ENCODE measurements at regions not wholly inside any gene's neighbourhood (a gene's known extent, or its start where the extent isn't known, plus 50 kb on each side); places are given as distances from the start of the nearest gene placed in this dataset.

GRCh38 chr12:58163021-58163420, 221.7 kb downstream of the ATP23 start:
- Histone ChIP-seq H3K27ac (ENCODE audit: low read depth, low read length) (no peak overlapping the region), H3K4me1 (ENCODE audit: control insufficient read depth, low read length) (no peaks in the 10 kb centered on the region)

GRCh38 chr12:58166643-58167042, 225.3 kb downstream of the ATP23 start:
- no peak for TF ChIP-seq EZH2phosphoT487 (IDR thresholded peaks at IDR 0.05; ENCODE audit: borderline replicate concordance, low read length)
- no peak for TF ChIP-seq CTCF (IDR thresholded peaks at IDR 0.05; ENCODE audit: low read depth, low read length, poor library complexity, severe bottlenecking)
- Histone ChIP-seq H3K79me2 (ENCODE audit: control insufficient read depth, low read length) (no peaks in the 10 kb centered on the region), H3K36me3 (ENCODE audit: control insufficient read depth, low read length) (no peaks in the 10 kb centered on the region), H3K9me3 (ENCODE audit: control insufficient read depth, insufficient read depth, low read length) (no peaks in the 10 kb centered on the region), H3K27me3 (ENCODE audit: control insufficient read depth, low read length) (no peaks in the 10 kb centered on the region), H3F3A (ENCODE audit: control insufficient read depth, insufficient read depth) (no peaks in the 10 kb centered on the region), H3K27ac (ENCODE audit: low read depth, low read length) (no peak overlapping the region), H3K4me3 (ENCODE audit: low read length) (no peak overlapping the region), H4K20me1 (ENCODE audit: control insufficient read depth, insufficient read depth, low read depth, low read length) (no peaks in the 10 kb centered on the region), H3K4me2 (ENCODE audit: low read length) (no peak overlapping the region), H3K4me1 (ENCODE audit: control insufficient read depth, low read length) (no peaks in the 10 kb centered on the region), H3K9me2 (replicated peaks; ENCODE audit: control insufficient read depth, low read length) (no peaks in the 10 kb centered on the region)

More at GRCh38 chr12:58163021-58163420, 221.7 kb downstream of the ATP23 start:
- Histone ChIP-seq H3K79me2 (ENCODE audit: control insufficient read depth, low read length) (no peaks in the 10 kb centered on the region), H3K4me2 (ENCODE audit: low read length) (no peak overlapping the region), H3K4me3 (ENCODE audit: low read length) (no peak overlapping the region), H3K27me3 (ENCODE audit: control insufficient read depth, low read length) (no peaks in the 10 kb centered on the region), H3F3A (ENCODE audit: control insufficient read depth, insufficient read depth) (no peaks in the 10 kb centered on the region), H4K20me1 (ENCODE audit: control insufficient read depth, insufficient read depth, low read depth, low read length) (no peaks in the 10 kb centered on the region), H3K9me3 (ENCODE audit: control insufficient read depth, insufficient read depth, low read length) (no peaks in the 10 kb centered on the region), H3K36me3 (ENCODE audit: control insufficient read depth, low read length) (no peaks in the 10 kb centered on the region), H3K9me2 (replicated peaks; ENCODE audit: control insufficient read depth, low read length) (no peaks in the 10 kb centered on the region)
- no peak for TF ChIP-seq EZH2phosphoT487 (IDR thresholded peaks at IDR 0.05; ENCODE audit: borderline replicate concordance, low read length)
- TF ChIP-seq CTCF (IDR thresholded peaks at IDR 0.05; ENCODE audit: low read depth, low read length, poor library complexity, severe bottlenecking): no peak

- no peak overlapping the region for H3K4me3 ChIP-seq (ENCODE audit: low read length)
- no peaks in the 10 kb centered on the region for H3F3A ChIP-seq (ENCODE audit: control insufficient read depth, insufficient read depth)
- no peaks in the 10 kb centered on the region for H3K9me3 ChIP-seq (ENCODE audit: control insufficient read depth, insufficient read depth, low read length)
- H3K36me3 ChIP-seq (ENCODE audit: control insufficient read depth, low read length): no peaks in the 10 kb centered on the region
- no peak overlapping the region for H3K27ac ChIP-seq (ENCODE audit: low read depth, low read length)
- H3K79me2 ChIP-seq (ENCODE audit: control insufficient read depth, low read length): no peaks in the 10 kb centered on the region
- H3K4me1 ChIP-seq (ENCODE audit: control insufficient read depth, low read length): no peaks in the 10 kb centered on the region
- H4K20me1 ChIP-seq (ENCODE audit: control insufficient read depth, insufficient read depth, low read depth, low read length): no peaks in the 10 kb centered on the region
- H3K4me2 ChIP-seq (ENCODE audit: low read length): no peak overlapping the region
- no peaks in the 10 kb centered on the region for H3K9me2 ChIP-seq (replicated peaks; ENCODE audit: control insufficient read depth, low read length)
- H3K27me3 ChIP-seq (ENCODE audit: control insufficient read depth, low read length): no peaks in the 10 kb centered on the region
- no peak for TF ChIP-seq CTCF (IDR thresholded peaks at IDR 0.05; ENCODE audit: low read depth, low read length, poor library complexity, severe bottlenecking)
- TF ChIP-seq EZH2phosphoT487 (IDR thresholded peaks at IDR 0.05; ENCODE audit: borderline replicate concordance, low read length): no peak
These were observed 226.3 kb downstream of the ATP23 start for GRCh38 chr12:58167622-58168021.

GRCh38 chr12:58169826-58170225, 228.5 kb downstream of the ATP23 start:
- no peak overlapping the region for H3K4me2 ChIP-seq (ENCODE audit: low read length)
- no peaks in the 10 kb centered on the region for H3K9me2 ChIP-seq (replicated peaks; ENCODE audit: control insufficient read depth, low read length)
- TF ChIP-seq CTCF (IDR thresholded peaks at IDR 0.05; ENCODE audit: low read depth, low read length, poor library complexity, severe bottlenecking): no peak
- no peak for TF ChIP-seq EZH2phosphoT487 (IDR thresholded peaks at IDR 0.05; ENCODE audit: borderline replicate concordance, low read length)
- H3K4me3 ChIP-seq (ENCODE audit: low read length): no peak overlapping the region
- H3F3A ChIP-seq (ENCODE audit: control insufficient read depth, insufficient read depth): no peaks in the 10 kb centered on the region
- no peaks in the 10 kb centered on the region for H3K4me1 ChIP-seq (ENCODE audit: control insufficient read depth, low read length)
- H3K9me3 ChIP-seq (ENCODE audit: control insufficient read depth, insufficient read depth, low read length): no peaks in the 10 kb centered on the region
- H3K36me3 ChIP-seq (ENCODE audit: control insufficient read depth, low read length): no peaks in the 10 kb centered on the region
- no peaks in the 10 kb centered on the region for H4K20me1 ChIP-seq (ENCODE audit: control insufficient read depth, insufficient read depth, low read depth, low read length)
- H3K27me3 ChIP-seq (ENCODE audit: control insufficient read depth, low read length): no peaks in the 10 kb centered on the region
- no peak overlapping the region for H3K27ac ChIP-seq (ENCODE audit: low read depth, low read length)
- no peaks in the 10 kb centered on the region for H3K79me2 ChIP-seq (ENCODE audit: control insufficient read depth, low read length)

All from DOHH2 (cell line).